Middle frontal gyrus (tissue), 1 donor: ENCODE measurements at regions not wholly inside any gene's neighbourhood (a gene's known extent, or its start where the extent isn't known, plus 50 kb on each side); places are given as distances from the start of the nearest gene placed in this dataset.
A peak's percentile ranks its signal among the peaks of the same experiment; 100 is the strongest.

Experiments used
- DNase-seq: peaks from one replicate; pipeline ENCODE4 v3.0.0-alpha.2; 2015; ENCODE audit warnings: low spot score; ENCODE audit errors: extremely low spot score

DNA sequence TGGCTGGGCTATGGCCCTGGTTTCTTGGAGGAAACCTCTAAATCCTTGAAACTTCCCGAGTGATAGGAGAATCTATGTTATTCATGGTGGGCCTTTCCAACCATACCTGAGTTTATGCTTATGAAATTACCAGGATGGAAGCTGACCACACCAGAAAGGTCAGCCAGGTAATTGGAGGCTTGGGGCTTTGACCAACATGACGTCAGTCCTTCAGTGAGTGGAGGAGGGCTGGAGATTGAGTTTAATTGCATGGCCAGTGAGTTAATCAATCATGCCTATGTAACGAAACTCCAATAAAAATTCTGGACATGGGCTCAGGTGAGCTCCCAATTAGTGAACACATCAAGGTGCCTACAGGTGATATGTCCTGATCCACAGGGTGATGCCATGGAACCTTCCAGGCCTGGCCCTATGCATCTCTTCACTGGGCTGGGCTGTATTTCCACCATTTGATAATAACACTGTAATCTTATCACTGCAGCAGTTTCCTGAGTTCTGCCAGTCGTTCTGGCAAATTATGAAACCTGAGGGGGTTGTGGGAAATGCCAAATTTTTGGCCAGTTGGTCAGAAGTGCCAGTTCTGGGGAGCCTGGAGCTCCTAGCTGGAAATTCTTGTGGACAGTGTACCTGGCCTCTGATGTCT, 106.5 kb downstream of the CDH26 start:
- no peak for DNase-seq

DNA sequence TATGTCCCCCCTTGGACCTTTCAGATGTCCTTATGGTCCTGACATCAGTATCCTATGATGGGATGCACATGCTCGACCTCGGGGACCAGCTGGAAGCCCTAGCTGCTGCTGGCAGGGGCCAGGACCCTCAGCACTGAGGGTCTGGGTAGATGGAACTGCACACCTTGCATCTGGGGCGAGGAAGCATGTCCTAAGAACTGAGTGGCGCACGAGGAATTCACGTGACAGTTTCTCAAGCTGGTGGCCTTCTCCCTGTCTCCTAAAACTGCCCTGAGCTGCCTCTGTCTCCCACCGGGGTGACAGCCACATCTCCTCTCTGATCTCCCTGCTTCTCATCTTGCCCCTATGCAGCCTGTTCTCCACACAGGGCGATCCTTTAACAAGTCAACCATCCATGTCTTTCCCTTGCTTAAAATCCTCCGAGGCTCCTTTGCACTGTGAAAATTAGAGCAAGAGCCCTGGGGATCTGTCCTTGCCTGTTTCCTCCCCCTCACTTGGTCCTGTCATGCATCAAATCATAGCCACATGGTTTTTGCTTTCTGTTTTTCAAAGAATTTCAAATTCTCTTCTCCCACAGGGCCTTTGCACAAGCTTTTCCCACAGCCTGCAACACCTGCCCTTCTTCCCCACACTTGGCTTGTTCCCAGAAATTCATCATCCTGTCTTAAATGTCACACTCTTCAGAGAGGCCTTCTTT, 107.7 kb downstream of the CDH26 start:
- DNase-seq = no peak

DNA sequence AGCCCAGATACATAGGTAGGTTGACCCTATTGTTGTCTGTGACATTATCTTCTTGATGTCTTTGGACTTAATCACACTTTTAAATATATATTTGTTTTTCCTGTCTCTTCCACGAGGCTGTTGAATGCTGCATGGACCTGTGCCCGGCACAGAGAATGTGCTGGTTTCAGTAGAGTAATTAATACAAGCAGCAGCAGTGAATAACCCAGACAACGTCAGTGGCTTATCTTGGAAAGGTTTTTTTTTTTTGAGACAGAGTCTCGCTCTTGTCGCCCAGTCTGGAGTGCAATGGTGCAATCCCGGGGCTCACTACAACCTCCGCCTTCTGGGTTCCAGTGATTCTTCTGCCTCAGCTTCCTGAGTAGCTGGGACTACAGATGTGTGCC, 108.2 kb downstream of the CDH26 start:
- no peak for DNase-seq

DNA sequence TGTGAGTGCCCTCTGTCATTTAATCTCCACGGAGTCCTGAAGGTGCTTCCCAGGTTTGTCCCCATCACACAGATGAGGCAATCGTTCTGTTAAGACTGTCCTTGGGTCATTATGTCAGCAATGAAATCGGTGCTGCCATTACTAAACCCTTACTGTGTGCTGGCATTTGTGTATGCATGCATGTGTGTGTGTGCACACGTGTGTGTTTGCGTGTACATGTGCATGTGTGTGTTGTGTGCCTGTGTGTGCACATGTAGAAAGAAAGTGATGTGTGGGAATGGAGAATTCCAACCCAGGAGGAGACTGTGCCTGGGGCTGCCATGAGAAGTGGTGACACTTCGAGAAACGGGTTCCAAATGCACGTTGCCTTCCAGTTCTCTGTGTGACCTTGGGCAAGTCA, 110.3 kb downstream of the CDH26 start:
- no peak for DNase-seq

DNA sequence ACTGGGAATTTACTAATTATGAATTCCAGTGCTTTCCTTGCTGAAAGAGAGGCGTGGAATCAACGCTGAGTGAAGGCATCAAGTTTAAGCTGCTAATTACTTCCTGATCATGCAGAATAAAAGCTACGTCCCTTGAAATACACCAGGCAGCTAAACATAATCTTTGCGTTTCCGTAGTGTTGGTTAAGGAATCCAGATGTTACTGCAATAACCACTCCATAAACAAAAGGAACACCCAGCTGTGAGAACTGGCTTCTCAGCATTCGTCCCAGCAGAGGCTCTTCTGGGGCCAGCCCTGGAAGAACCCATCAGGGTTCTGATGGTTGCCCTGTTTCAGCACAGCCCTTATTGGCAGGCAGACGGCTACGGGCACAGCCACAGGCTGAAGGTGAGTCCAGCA, 111.4 kb downstream of the CDH26 start:
- DNase-seq = no peak

DNA sequence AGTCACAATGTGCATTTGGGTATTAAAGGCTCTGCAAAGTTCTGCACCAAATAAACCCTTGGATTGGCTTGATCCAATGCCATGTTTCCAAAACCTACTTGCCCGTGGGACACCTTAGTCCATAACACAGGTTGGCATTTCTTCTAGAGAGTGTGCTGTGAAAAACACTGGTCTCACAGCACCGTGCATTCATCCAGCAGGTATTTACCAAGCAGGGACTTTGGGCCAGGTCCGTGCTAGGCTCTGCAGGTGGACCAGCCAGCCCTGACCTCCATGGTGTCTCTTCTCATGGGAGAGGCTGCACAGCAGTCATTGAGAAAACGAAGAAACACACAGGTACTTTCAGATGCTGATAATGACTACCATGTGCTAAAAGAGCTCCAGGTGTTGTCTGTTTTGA, 112.6 kb downstream of the CDH26 start:
- DNase-seq = no peak

DNA sequence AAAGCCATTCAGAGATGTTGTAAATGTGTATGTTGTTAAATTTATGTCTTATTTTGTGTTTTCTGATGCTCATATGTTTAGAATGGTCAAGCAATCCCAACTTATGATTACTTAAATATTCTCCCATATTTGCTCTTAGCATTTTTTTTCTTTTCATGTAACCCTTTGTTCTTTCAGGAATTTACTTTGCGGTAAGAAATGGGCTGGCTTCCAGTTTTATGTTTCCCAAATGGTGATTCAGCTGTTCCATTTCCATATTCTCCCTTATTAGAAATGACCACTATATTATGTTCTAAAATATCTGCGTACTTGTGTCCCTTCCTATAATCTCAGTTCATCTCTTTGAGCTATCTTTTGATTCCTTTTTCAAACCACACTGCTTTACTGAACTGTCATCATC, 113.7 kb downstream of the CDH26 start:
- DNase-seq = no peak

DNA sequence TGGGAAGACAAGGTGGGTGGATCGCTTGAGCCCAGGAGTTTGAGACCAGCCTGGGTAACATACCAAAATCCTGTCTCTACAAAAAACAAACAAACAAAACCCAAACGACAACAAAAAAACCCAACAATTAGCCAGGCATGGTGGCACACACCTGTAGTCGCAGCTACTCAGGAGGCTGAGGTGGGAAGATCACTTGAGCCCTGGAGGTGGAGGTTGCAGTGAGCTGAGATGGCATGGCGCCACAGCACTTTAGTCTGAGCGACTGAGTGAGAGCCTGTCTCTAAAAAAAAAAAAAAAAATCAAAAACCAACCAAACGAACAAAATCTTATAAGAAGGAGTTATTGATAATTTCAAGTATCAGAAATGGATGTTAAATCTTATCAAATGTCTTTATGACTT, 114.9 kb downstream of the CDH26 start:
- DNase-seq = no peak

DNA sequence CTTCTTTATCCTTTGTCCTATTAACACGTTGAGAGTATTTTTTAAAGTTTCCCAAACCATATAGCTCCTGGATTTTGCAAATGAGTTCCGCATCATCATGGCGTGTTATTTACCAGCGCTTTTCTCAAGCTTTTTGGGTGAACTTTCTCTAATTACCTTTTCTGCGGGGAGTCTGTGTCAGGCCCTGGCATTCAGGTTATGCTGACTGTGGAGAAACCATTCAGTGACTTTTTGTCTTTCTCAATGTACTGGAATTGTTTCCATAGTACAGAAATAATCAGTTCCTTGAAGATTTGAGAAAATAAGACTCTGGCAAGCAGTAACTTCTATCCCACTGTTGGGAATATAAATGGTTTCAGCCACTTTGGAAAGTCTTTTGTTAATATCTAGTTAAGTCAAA, 115.3 kb downstream of the CDH26 start:
- no peak for DNase-seq

DNA sequence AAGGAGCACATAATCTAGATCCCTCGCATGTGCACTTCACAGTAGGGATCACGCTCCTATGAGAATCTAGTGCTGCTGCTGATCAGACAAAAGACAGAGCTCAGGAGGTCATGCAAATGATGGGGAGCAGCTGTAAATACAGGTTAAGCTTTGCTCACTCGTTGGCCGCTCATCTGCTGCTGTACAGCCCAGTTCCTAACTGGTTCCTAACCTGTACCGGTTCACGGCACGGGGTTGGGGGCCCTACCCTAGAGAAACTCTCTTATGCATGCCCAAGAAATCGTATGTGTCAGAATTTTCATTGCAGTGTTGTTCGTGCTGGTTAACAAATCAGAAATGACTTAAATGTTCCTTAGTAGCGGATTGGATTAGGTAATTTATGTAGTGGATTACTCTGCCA, 116.1 kb downstream of the CDH26 start:
- no peak for DNase-seq

DNA sequence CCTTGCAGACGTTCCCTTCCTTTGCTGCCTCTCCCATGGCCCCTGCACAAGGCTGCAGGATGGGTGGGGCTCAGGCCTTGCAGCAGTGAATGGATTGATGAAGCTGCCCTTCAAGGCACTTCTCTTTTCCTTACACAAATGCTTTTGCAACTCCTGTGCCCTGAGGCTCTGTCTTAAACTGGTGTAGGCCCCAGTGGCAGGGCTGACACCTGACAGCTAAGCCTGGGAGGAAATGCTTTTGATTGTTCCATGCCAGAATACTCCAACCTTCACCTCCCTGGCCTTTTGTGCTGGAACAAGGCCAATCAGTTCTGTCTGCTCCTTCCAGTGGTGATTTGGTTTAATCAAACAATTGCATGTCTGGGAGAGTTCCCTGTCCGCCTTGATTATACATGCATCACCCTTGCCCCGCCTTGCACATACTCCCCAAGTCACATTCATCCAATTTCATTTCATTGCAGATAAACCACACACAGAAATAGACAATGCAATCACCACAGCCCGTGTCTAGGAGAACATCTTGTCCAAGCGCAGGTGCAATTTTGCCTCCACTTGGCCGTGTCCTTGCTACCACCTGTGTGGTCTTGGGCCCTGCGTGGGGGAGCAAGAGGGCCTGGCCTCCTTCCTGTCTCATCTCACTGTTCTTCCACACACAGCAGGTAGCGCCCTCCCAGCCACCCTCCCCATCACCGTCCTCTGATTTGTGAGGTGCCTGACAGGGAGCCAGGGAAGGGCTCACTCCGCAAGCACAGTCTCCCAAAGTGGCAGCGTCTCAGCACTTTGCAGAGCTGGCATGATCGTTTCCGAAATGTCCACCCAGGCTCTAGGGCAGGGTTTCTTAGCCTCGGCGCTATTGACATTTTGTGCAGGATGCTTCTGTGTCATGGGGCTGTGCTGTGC, 120.4 kb downstream of the CDH26 start:
- no peak for DNase-seq

DNA sequence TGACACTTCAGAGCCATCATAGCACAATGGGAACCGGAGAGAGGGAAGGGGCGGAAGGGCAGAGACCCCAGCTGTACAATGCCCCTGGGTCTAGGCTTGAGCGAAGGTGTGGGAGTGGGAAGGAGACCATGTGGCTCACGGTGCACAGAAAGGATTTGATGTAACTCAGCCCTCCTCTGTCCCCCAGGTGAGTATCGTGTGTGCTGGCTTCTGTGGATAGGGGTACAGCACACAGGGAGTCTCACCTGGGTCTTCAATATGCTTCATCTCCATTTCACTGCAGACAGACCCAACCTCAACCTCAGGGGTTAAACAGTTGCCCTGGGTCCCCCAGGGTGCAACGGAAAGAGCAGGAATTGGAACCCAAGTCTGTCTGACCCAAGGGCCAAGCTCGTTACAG, 122.2 kb downstream of the CDH26 start:
- no peak for DNase-seq

DNA sequence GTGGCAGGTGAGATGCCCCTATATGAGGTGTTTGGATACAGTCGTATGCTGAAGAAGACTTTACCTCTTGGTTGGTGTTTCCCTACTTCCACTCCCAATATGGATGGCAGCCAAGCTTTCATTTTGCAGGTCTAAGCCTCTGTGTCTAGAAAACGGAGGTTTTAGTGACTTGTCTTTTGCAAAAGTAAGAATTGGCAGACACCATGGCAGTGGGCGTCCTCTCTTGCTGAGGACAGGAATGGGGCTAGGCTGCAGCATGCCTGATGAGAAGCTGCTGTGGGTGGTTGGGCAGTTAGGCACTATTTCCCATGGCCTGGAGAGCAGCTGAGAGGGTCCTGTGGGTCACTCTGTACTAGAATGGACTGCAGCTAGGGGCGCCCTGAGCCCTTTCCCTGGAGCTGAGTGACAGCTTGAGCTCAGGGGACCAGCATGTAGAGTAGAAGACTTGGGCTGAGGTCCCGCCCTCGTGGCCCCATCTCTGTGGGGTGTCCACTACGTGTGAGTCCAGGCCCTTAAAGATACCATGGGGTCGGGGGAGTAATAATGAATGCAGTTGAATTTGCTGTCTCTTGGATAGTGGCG, 127.4 kb downstream of the CDH26 start:
- peak; percentile 52 for DNase-seq

DNA sequence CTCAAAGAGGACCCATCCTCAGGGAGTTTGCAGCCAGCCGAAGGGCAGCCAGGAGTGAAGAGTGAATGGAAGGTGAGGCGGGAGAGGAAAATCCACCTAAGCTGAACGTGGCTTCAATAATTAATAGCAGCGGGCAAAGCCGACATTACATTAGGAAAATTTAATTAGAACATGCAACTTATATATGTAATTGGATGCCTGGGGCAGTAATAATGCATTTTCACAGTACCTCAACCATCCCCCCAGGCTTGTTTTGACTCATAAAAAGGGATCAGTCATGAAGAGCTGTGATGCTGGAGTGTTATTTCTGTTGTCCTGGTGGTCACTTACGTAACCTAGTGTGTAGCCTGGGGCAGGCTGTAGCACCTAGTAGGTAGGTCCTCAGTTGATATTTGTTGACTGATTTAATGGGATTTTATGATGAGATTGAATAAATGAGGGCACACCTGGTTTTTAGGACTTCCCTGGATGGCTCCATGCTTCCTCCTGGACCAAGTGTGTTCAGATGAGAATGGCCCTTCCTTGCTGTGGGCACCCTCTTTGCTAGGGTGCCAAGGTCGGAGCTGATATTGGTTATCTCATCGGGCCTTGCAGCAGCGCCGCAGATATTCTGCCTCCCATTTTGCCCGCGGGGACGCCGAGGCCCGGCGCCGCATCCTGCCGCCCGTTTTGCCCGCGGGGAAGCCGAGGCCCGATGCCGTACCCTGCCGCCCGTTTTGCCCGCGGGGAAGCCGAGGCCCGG, 128.8 kb downstream of the CDH26 start:
- DNase-seq = no peak

DNA sequence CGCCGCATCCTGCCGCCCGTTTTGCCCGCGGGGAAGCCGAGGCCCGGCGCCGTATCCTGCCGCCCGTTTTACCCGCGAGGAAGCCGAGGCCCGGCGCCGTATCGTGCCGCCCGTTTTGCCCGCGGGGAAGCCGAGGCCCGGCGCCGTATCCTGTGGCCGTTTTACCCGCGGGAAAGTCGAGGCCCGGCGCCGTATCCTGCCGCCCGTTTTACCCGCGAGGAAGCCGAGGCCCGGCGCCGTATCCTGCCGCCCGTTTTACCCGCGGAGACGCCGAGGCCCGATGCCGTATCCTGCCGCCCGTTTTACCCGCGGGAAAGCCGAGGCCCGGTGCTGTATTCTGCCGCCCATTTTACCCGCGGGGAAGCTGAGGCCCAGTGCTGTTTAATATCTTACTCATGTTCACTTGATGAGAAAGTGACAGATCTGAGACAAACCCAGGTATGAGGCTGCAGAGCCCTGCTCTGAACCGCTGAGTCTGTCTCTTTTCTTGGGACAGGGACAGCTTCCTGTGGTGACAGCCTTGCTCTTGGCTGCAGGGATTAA, 129.4 kb downstream of the CDH26 start:
- DNase-seq = no peak

DNA sequence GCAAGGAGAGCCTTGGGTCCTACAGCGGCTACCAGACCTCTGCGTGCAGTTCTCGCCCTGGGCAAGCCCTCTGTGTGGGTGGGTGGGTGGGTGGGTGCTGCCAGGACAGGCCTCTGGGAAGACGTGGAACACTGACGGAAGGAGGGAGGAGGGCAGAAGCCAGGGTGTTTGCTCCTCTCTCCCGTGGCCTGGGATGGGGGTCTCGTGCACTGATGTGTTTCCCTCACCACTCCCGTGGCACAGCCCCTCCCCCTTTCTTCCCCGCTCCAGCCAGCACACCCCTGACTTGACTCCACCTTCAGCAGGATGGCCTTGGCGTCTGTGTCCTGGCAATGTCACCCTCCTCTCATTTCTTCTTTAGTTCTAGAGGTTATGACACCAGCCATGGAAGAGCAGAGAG, 130.0 kb downstream of the CDH26 start:
- no peak for DNase-seq

DNA sequence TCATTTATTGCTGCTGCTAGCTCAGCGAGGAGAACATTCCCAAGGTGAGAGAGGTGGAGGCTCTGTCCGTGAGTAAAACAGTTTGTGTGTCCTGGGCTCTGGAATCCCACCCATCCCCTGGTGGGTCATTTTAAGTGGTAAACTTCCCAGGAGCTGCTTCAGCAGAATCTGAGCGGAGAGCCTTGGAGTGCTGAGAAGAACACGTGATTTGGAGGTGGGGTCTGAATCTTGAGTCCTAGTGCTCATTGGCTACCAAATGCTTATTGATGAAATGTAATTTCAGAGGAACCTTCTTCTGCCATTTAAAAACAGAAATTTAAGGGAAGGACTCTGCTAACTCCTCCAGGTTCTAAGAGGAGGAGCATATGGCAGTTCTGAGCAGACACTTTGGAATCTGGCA, 132.4 kb downstream of the CDH26 start:
- DNase-seq = no peak

DNA sequence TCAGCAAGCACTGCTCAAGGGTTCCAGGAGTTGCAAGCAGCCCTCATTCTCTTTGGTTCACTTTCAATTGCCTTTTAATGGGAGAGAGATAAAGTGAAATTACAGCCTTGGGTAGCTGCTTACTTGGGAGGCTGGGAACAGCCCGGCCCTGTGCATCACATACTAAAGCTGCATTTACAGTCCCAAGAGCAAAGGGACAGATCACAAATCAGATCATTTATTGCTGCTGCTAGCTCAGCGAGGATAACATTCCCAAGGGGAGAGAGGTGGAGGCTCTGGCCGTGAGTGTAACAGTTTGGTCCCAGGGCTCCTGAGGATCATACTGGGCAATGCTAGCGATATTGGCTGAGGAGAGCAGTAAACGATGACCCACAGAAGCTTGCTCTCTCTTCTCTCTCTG, 133.1 kb downstream of the CDH26 start:
- no peak for DNase-seq

DNA sequence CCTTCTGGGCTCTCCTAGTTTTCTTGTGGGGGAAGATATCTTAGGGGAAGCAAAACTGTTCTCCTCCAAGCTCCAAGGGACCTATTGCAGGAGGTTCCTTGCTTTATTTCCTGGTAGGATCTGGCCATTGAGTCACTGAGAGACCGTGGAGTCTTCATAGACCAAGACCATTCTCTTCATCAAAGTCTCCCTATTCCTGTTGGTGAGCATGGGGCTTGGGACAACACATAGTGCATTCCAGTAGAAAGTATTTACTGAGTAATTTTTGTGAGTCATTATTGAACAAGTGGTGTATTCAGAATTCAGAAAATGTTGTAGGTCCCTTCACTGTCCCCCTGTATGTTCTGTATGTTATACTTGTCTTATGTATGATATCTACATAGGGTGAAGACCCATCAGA, 133.6 kb downstream of the CDH26 start:
- DNase-seq = no peak

DNA sequence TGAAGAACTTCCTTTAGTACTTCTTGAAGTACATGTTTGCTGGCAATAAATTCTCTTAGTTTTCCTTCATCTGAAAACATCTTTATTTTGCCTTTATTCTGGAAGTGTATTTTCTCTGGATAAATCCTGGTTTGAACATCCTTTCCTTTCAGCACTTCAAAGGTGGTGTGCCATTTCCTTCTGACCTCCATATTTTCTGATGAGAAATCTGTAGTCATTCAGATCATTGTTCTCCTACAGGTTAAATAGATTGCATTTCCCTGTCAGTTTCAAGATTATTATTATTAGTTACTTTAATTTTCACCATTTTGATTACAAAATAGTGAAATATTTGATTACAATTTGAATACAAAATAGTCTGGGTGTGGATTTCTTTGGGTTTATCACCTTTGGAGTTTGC, 134.5 kb downstream of the CDH26 start:
- no peak for DNase-seq

DNA sequence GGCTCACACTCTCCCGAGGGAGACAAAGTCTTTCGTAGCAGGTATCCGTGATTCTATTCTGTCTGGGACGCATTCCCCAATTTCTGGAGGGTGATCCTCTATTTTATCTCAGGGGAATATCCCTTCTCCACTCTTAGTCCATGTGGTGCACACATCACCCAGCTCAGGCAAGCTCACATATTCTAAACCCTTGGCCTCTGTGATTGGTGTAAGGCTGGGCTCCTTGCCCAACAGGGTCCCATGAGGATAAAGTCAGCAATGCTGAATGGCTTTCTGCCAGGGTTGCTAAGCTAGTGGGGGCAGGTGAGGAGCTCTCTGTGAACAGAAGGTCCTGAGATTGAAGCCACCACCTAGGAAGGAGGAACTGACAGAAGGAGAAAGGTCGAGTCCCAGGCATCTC, 137.2 kb downstream of the CDH26 start:
- no peak for DNase-seq
